ENCODE measurements at regions not wholly inside any gene's neighbourhood (a gene's known extent, or its start where the extent isn't known, plus 50 kb on each side); places are given as distances from the start of the nearest gene placed in this dataset.

DNA sequence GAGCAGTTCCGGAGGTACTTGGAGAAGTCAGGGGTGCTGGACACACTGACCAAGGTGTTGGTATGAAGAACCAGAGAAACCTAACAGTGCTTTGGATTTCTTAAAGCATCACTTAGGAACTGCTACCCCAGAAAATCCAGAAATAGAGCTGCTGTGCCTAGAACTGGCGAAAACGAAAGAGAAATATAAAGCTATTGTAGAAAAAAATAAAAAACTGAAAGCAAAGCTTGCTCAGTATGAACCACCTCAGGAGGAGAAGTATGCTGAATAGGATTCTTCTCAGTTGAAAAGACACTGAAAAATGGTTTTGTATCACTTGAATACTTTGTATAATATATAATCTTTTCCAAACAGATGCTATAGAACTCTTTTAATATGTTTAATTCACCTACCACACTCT, 106.3 kb upstream of the PMFBP1 start (continued):
- TF ChIP-seq, protein P1, sequence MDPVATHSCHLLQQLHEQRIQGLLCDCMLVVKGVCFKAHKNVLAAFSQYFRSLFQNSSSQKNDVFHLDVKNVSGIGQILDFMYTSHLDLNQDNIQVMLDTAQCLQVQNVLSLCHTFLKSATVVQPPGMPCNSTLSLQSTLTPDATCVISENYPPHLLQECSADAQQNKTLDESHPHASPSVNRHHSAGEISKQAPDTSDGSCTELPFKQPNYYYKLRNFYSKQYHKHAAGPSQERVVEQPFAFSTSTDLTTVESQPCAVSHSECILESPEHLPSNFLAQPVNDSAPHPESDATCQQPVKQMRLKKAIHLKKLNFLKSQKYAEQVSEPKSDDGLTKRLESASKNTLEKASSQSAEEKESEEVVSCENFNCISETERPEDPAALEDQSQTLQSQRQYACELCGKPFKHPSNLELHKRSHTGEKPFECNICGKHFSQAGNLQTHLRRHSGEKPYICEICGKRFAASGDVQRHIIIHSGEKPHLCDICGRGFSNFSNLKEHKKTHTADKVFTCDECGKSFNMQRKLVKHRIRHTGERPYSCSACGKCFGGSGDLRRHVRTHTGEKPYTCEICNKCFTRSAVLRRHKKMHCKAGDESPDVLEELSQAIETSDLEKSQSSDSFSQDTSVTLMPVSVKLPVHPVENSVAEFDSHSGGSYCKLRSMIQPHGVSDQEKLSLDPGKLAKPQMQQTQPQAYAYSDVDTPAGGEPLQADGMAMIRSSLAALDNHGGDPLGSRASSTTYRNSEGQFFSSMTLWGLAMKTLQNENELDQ (CRISPR knock-in tag; IDR thresholded peaks at IDR 0.05; ENCODE audit: borderline replicate concordance): no peak
- TF ChIP-seq, protein P2, sequence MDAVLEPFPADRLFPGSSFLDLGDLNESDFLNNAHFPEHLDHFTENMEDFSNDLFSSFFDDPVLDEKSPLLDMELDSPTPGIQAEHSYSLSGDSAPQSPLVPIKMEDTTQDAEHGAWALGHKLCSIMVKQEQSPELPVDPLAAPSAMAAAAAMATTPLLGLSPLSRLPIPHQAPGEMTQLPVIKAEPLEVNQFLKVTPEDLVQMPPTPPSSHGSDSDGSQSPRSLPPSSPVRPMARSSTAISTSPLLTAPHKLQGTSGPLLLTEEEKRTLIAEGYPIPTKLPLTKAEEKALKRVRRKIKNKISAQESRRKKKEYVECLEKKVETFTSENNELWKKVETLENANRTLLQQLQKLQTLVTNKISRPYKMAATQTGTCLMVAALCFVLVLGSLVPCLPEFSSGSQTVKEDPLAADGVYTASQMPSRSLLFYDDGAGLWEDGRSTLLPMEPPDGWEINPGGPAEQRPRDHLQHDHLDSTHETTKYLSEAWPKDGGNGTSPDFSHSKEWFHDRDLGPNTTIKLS (IDR thresholded peaks at IDR 0.05; ENCODE audit: borderline replicate concordance, low read depth): no peak
- TF ChIP-seq TRIM24 (IDR thresholded peaks at IDR 0.05): no peak
- no peak for TF ChIP-seq ZNF445 (CRISPR knock-in tag; IDR thresholded peaks at IDR 0.05; ENCODE audit: low read depth)
- no peak for TF ChIP-seq NCOR1 (IDR thresholded peaks at IDR 0.05)
- no peak for TF ChIP-seq PHTF2 (CRISPR knock-in tag; IDR thresholded peaks at IDR 0.05)

DNA sequence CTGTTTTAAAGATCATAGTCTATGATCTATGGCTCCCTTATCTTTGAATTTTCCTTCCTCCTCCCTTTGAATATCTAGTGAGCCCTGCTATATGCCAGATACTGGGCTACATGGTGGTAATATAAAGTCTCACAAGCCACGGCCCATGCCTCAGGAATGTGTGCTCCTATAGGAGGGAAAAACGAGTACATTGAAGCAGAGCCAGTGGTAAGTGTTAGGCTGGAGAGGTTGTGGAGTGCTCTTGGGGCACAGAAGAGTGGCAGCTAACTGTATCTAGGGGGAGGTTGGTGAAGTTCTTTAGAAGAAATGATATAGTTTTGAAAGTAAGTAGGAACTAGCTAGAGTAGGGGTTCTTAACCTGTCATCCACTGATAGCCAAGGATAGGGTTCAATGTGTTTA, 105.8 kb upstream of the PMFBP1 start:
- ChIA-PET POLR2A (interaction anchor here (0.9 to 1.0 kb wide), 2 partner anchors 11 to 25 kb away, joined by 3 to 5 read pairs; no protein-coding TSS in a partner anchor), CTCF (ENCODE audit: low intra/inter-chr PET ratio) (no interaction called here)
- Histone ChIP-seq H3K9me1 (ENCODE audit: control insufficient read depth, insufficient read depth, low read length) (no peaks in the 10 kb centered on the region), H3K4me2 (ENCODE audit: insufficient read depth, low read length) (no peak overlapping the region), H3K4me3 (no peak overlapping the region), H4K20me1 (replicated peaks; ENCODE audit: control insufficient read depth, insufficient read depth, low read length) (no peaks in the 10 kb centered on the region), H3K27ac (ENCODE audit: extremely low read depth, low read depth, low read length) (no peak overlapping the region), H3K9me3 (replicated peaks; ENCODE audit: control insufficient read depth, insufficient read depth, low read depth, low read length) (no peaks in the 10 kb centered on the region), H3K79me2 (ENCODE audit: control insufficient read depth, insufficient read depth, low read length) (no peaks in the 10 kb centered on the region), H3K4me1 (replicated peaks in 1 of 2; ENCODE audit: control insufficient read depth in 2 of 2, insufficient read depth in 2 of 2, low read length in 2 of 2) (no peaks in the 10 kb centered on the region), H3K27me3 (ENCODE audit: control insufficient read depth in 2 of 2, insufficient read depth in 2 of 2, low read length in 2 of 2) (no peaks in the 10 kb centered on the region), H2AFZ (ENCODE audit: low read depth, low read length) (no peak overlapping the region), H3K36me3 (ENCODE audit: control insufficient read depth, insufficient read depth, low read length) (no peaks in the 10 kb centered on the region), H3K9ac (ENCODE audit: insufficient read depth in 1 of 2, low read depth in 2 of 2, low read length in 2 of 2) (no peak overlapping the region)
- in situ Hi-C loops (cut with MboI): no loop called here
- ATAC-seq (no peak), DNase-seq (ENCODE audit: extremely low read depth in 1 of 4, low spot score in 3 of 4) (no peak), FAIRE-seq (no peak)
- intact Hi-C loops (cut with micrococcal nuclease): no loop called here
- no TSS peak for BruUV-seq (replicated peaks)
- 0% methylated on average over 2 of the region's 2 CpGs for WGBS (ENCODE audit: insufficient coverage, low coverage, missing lambda C conversion rate)
- TF ChIP-seq, protein P3, sequence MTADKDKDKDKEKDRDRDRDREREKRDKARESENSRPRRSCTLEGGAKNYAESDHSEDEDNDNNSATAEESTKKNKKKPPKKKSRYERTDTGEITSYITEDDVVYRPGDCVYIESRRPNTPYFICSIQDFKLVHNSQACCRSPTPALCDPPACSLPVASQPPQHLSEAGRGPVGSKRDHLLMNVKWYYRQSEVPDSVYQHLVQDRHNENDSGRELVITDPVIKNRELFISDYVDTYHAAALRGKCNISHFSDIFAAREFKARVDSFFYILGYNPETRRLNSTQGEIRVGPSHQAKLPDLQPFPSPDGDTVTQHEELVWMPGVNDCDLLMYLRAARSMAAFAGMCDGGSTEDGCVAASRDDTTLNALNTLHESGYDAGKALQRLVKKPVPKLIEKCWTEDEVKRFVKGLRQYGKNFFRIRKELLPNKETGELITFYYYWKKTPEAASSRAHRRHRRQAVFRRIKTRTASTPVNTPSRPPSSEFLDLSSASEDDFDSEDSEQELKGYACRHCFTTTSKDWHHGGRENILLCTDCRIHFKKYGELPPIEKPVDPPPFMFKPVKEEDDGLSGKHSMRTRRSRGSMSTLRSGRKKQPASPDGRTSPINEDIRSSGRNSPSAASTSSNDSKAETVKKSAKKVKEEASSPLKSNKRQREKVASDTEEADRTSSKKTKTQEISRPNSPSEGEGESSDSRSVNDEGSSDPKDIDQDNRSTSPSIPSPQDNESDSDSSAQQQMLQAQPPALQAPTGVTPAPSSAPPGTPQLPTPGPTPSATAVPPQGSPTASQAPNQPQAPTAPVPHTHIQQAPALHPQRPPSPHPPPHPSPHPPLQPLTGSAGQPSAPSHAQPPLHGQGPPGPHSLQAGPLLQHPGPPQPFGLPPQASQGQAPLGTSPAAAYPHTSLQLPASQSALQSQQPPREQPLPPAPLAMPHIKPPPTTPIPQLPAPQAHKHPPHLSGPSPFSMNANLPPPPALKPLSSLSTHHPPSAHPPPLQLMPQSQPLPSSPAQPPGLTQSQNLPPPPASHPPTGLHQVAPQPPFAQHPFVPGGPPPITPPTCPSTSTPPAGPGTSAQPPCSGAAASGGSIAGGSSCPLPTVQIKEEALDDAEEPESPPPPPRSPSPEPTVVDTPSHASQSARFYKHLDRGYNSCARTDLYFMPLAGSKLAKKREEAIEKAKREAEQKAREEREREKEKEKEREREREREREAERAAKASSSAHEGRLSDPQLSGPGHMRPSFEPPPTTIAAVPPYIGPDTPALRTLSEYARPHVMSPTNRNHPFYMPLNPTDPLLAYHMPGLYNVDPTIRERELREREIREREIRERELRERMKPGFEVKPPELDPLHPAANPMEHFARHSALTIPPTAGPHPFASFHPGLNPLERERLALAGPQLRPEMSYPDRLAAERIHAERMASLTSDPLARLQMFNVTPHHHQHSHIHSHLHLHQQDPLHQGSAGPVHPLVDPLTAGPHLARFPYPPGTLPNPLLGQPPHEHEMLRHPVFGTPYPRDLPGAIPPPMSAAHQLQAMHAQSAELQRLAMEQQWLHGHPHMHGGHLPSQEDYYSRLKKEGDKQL (CRISPR knock-in tag; IDR thresholded peaks at IDR 0.05; ENCODE audit: borderline replicate concordance): no peak
- TF ChIP-seq, protein P4, sequence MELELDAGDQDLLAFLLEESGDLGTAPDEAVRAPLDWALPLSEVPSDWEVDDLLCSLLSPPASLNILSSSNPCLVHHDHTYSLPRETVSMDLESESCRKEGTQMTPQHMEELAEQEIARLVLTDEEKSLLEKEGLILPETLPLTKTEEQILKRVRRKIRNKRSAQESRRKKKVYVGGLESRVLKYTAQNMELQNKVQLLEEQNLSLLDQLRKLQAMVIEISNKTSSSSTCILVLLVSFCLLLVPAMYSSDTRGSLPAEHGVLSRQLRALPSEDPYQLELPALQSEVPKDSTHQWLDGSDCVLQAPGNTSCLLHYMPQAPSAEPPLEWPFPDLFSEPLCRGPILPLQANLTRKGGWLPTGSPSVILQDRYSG (tag; conservative IDR thresholded peaks at IDR 0.05; ENCODE audit: low read depth): no peak
- TF ChIP-seq, protein P5, sequence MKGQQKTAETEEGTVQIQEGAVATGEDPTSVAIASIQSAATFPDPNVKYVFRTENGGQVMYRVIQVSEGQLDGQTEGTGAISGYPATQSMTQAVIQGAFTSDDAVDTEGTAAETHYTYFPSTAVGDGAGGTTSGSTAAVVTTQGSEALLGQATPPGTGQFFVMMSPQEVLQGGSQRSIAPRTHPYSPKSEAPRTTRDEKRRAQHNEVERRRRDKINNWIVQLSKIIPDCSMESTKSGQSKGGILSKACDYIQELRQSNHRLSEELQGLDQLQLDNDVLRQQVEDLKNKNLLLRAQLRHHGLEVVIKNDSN (CRISPR knock-in tag; IDR thresholded peaks at IDR 0.05): no peak

Measured in K562 (cell line).